NOMO-1 treated with DMSO at 0.1 percent for 48 hours (cell line): ENCODE measurements at regions not wholly inside any gene's neighbourhood (a gene's known extent, or its start where the extent isn't known, plus 50 kb on each side); places are given as distances from the start of the nearest gene placed in this dataset.

Source experiments
- DNase-seq: peaks from one replicate; lab custom pipeline; 2025; ENCODE audit not compliant: unreplicated experiment; lab: John Stamatoyannopoulos, UW

- DNase-seq, result peak; percentile 77
Observed at GRCh38 chr4:124018383-124019317, 622.1 kb downstream of the SPRY1 start.

- no peak for DNase-seq
Observed at GRCh38 chr4:124019749-124020549, 623.4 kb downstream of the SPRY1 start.

GRCh38 chr4:124025000-124025399, 628.4 kb downstream of the SPRY1 start:
- no peak for DNase-seq

- no peak for DNase-seq
Observed at GRCh38 chr4:124025428-124025827, 628.8 kb downstream of the SPRY1 start.

GRCh38 chr4:124028182-124028581, 631.6 kb downstream of the SPRY1 start:
- DNase-seq, result no peak

- no peak for DNase-seq
Observed at GRCh38 chr4:124030147-124030546, 633.6 kb downstream of the SPRY1 start.

GRCh38 chr4:124032035-124032434, 635.4 kb downstream of the SPRY1 start:
- DNase-seq, result no peak

GRCh38 chr4:124035364-124036041, 638.9 kb downstream of the SPRY1 start:
- no peak for DNase-seq

GRCh38 chr4:124037236-124037635, 640.6 kb downstream of the SPRY1 start:
- DNase-seq, result no peak

- no peak for DNase-seq
Observed at GRCh38 chr4:124044330-124044729, 647.7 kb downstream of the SPRY1 start.

GRCh38 chr4:124044867-124045266, 648.3 kb downstream of the SPRY1 start:
- no peak for DNase-seq

- DNase-seq, result no peak
Observed at GRCh38 chr4:124046190-124046589, 649.6 kb downstream of the SPRY1 start.

GRCh38 chr4:124053872-124054538, 657.4 kb downstream of the SPRY1 start:
- no peak for DNase-seq

GRCh38 chr4:124055336-124055735, 657.2 kb downstream of the ANKRD50 start:
- DNase-seq, result no peak

GRCh38 chr4:124055896-124056295, 656.6 kb downstream of the ANKRD50 start:
- no peak for DNase-seq

GRCh38 chr4:124060261-124060918, 652.1 kb downstream of the ANKRD50 start:
- peak; percentile 63 for DNase-seq

GRCh38 chr4:124061413-124061812, 651.1 kb downstream of the ANKRD50 start:
- no peak for DNase-seq

- DNase-seq, result no peak
Observed at GRCh38 chr4:124065422-124065821, 647.1 kb downstream of the ANKRD50 start.

- DNase-seq, result no peak
Observed at GRCh38 chr4:124065936-124066335, 646.6 kb downstream of the ANKRD50 start.

- DNase-seq, result no peak
Observed at GRCh38 chr4:124066595-124066994, 645.9 kb downstream of the ANKRD50 start.
